Type B pancreatic cell (in vitro differentiated cells): ENCODE measurements at regions not wholly inside any gene's neighbourhood (a gene's known extent, or its start where the extent isn't known, plus 50 kb on each side); places are given as distances from the start of the nearest gene placed in this dataset.

Source experiments
- DNase-seq: peaks from one replicate; pipeline ENCODE4 v3.0.0; 2021; ENCODE audit warnings: mixed read lengths; ENCODE audit not compliant: unreplicated experiment; ENCODE audit errors: extremely low spot score
- H3K27ac Mint-ChIP-seq: 2 replicates; pipeline ENCODE4 v1.8.0; 2021; ENCODE audit warnings: mild to moderate bottlenecking, mixed read lengths
- H3K27me3 Mint-ChIP-seq: 2 replicates; pipeline ENCODE4 v1.8.0; 2021; ENCODE audit warnings: mixed read lengths
- H3K36me3 Mint-ChIP-seq: 2 replicates; pipeline ENCODE4 v1.8.0; 2021; ENCODE audit warnings: mixed read lengths
- H3K4me1 Mint-ChIP-seq: one replicate; pipeline ENCODE4 v1.8.0; 2021; ENCODE audit warnings: mixed read lengths; ENCODE audit not compliant: unreplicated experiment
- H3K4me3 Mint-ChIP-seq: 2 replicates; pipeline ENCODE4 v1.8.0; 2021; ENCODE audit warnings: mild to moderate bottlenecking, mixed read lengths
- H3K9me3 Mint-ChIP-seq: 2 replicates; pipeline ENCODE4 v1.8.0; 2021; ENCODE audit warnings: mixed read lengths
- CTCF ChIP-seq: fragments of 200-600 bp; sonication (generic); conservative IDR thresholded peaks from 2 replicates; pipeline ENCODE4 v1.5.0; 2021; ENCODE audit warnings: antibody characterized with exemption, mild to moderate bottlenecking

GRCh38 chr14:100386121-100386520, 63.0 kb downstream of the SLC25A47 start:
- H3K27ac Mint-ChIP-seq: no peak overlapping the region
- no peak for DNase-seq
- H3K9me3 Mint-ChIP-seq: no peaks in the 10 kb centered on the region
- TF ChIP-seq CTCF: no peak
- H3K4me3 Mint-ChIP-seq: no peak overlapping the region
- no peaks in the 10 kb centered on the region for H3K27me3 Mint-ChIP-seq
- H3K4me1 Mint-ChIP-seq: peaks cover 61% of the 10 kb centered on the region
- no peaks in the 10 kb centered on the region for H3K36me3 Mint-ChIP-seq

- TF ChIP-seq CTCF: no peak
- Mint-ChIP-seq H3K9me3 (no peaks in the 10 kb centered on the region), H3K4me3 (no peak overlapping the region), H3K27me3 (no peaks in the 10 kb centered on the region), H3K27ac (no peak overlapping the region), H3K4me1 (peaks cover 65% of the 10 kb centered on the region), H3K36me3 (no peaks in the 10 kb centered on the region)
- no peak for DNase-seq
Measured at GRCh38 chr14:100386846-100387245, 63.7 kb downstream of the SLC25A47 start.

GRCh38 chr14:100387450-100387849, 64.3 kb downstream of the SLC25A47 start:
- Mint-ChIP-seq H3K4me3 (no peak overlapping the region), H3K27me3 (no peaks in the 10 kb centered on the region), H3K36me3 (no peaks in the 10 kb centered on the region), H3K27ac (no peak overlapping the region), H3K4me1 (peaks cover 70% of the 10 kb centered on the region), H3K9me3 (no peaks in the 10 kb centered on the region)
- TF ChIP-seq CTCF: no peak
- DNase-seq: no peak

GRCh38 chr14:100388103-100389054, 65.2 kb downstream of the SLC25A47 start:
- H3K27me3 Mint-ChIP-seq: no peaks in the 10 kb centered on the region
- H3K36me3 Mint-ChIP-seq: no peaks in the 10 kb centered on the region
- no peak for TF ChIP-seq CTCF
- H3K9me3 Mint-ChIP-seq: no peaks in the 10 kb centered on the region
- H3K4me3 Mint-ChIP-seq: no peak overlapping the region
- no peak for DNase-seq
- peaks cover 78% of the 10 kb centered on the region for H3K4me1 Mint-ChIP-seq
- H3K27ac Mint-ChIP-seq: no peak overlapping the region

- H3K4me3 Mint-ChIP-seq: no peak overlapping the region
- peaks cover 4% of the 10 kb centered on the region for H3K36me3 Mint-ChIP-seq
- peaks cover 75% of the 10 kb centered on the region for H3K4me1 Mint-ChIP-seq
- no peak for DNase-seq
- H3K9me3 Mint-ChIP-seq: no peaks in the 10 kb centered on the region
- no peak for TF ChIP-seq CTCF
- no peaks in the 10 kb centered on the region for H3K27me3 Mint-ChIP-seq
- no peak overlapping the region for H3K27ac Mint-ChIP-seq
Measured at GRCh38 chr14:100389497-100390104, 66.5 kb downstream of the SLC25A47 start.
